Endothelial cell of umbilical vein (primary cell): ENCODE measurements at regions not wholly inside any gene's neighbourhood (a gene's known extent, or its start where the extent isn't known, plus 50 kb on each side); places are given as distances from the start of the nearest gene placed in this dataset.

Experiments used
- EZH2 ChIP-seq: IDR thresholded peaks from 2 replicates; pipeline ENCODE4 v1.6.1; 2012; ENCODE audit warnings: borderline replicate concordance, low read depth, mild to moderate bottlenecking, moderate library complexity, low read length, inconsistent platforms; ENCODE audit not compliant: severe bottlenecking
- FOS ChIP-seq: IDR thresholded peaks from 2 replicates; pipeline ENCODE4 v1.6.1; 2011; ENCODE audit warnings: mild to moderate bottlenecking, low read length, moderate library complexity, borderline replicate concordance; ENCODE audit not compliant: insufficient read depth
- GATA2 ChIP-seq: IDR thresholded peaks from 2 replicates; pipeline ENCODE4 v1.7.0; 2011; ENCODE audit warnings: low read depth, mild to moderate bottlenecking, moderate library complexity, mixed read lengths, low read length; ENCODE audit not compliant: insufficient read length, insufficient read depth
- MYC ChIP-seq: IDR thresholded peaks from one replicate; pipeline ENCODE4 v1.6.1; 2011; ENCODE audit warnings: mild to moderate bottlenecking, low read depth, low read length
- POLR2A ChIP-seq: IDR thresholded peaks from 2 replicates; pipeline ENCODE4 v1.6.1; 2012; ENCODE audit warnings: low read depth, mild to moderate bottlenecking, control low read depth, low read length
- POLR2AphosphoS5 ChIP-seq: IDR thresholded peaks from 2 replicates; pipeline ENCODE4 v1.6.1; 2012; ENCODE audit warnings: low read depth, mild to moderate bottlenecking, control low read depth, low read length, moderate library complexity; ENCODE audit not compliant: insufficient read depth
- TF ChIP-seq, protein P1 (sequence below), 2 donors: IDR thresholded peaks; 1 replicate in 1 of 2; 2 replicates in 1 of 2; pipeline ENCODE4 v1.5.1; 2011; ENCODE audit warnings: low read length in 2 of 2, mild to moderate bottlenecking in 2 of 2, moderate library complexity in 2 of 2, control low read depth in 1 of 2, inconsistent platforms in 1 of 2, low read depth in 1 of 2; ENCODE audit not compliant: insufficient read depth in 1 of 2; ENCODE audit errors: extremely low read depth in 1 of 2
- TF ChIP-seq, protein P2 (sequence below): IDR thresholded peaks from 2 replicates; pipeline ENCODE4 v1.6.1; 2011; ENCODE audit not compliant: insufficient read depth, insufficient read length

DNA sequence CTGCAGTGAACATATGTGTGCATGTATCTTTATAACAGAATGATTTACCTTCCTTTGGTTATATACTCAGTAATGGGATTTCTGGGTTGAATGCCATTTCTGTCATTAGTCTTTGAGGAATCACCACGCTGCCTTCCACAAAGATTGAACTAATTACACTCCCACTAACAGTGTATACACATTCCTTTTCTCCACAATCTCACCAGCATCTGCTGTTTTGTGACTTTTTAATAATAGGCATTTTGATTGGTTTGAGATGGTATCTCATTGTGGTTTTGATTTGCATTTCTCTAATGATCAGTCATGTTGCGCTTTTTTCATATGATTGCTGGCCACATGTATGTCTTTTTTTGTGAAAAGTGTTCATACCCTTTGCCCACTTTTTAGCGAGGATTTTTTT is 680.5 kb downstream of the PTPRC start:
- TF ChIP-seq, protein P1, sequence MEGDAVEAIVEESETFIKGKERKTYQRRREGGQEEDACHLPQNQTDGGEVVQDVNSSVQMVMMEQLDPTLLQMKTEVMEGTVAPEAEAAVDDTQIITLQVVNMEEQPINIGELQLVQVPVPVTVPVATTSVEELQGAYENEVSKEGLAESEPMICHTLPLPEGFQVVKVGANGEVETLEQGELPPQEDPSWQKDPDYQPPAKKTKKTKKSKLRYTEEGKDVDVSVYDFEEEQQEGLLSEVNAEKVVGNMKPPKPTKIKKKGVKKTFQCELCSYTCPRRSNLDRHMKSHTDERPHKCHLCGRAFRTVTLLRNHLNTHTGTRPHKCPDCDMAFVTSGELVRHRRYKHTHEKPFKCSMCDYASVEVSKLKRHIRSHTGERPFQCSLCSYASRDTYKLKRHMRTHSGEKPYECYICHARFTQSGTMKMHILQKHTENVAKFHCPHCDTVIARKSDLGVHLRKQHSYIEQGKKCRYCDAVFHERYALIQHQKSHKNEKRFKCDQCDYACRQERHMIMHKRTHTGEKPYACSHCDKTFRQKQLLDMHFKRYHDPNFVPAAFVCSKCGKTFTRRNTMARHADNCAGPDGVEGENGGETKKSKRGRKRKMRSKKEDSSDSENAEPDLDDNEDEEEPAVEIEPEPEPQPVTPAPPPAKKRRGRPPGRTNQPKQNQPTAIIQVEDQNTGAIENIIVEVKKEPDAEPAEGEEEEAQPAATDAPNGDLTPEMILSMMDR (IDR thresholded peaks at IDR 0.05; ENCODE audit: extremely low read depth in 1 of 2, insufficient read depth in 1 of 2, low read depth in 1 of 2, low read length in 2 of 2): no peak
- TF ChIP-seq EZH2: no peak
- no peak for TF ChIP-seq POLR2A
- no peak for TF ChIP-seq POLR2AphosphoS5
- TF ChIP-seq, protein P2, sequence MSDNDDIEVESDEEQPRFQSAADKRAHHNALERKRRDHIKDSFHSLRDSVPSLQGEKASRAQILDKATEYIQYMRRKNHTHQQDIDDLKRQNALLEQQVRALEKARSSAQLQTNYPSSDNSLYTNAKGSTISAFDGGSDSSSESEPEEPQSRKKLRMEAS: no peak
- no peak for TF ChIP-seq MYC
- no peak for TF ChIP-seq FOS
- TF ChIP-seq GATA2: no peak
